Smooth muscle cell (in vitro differentiated cells): ENCODE measurements at regions not wholly inside any gene's neighbourhood (a gene's known extent, or its start where the extent isn't known, plus 50 kb on each side); places are given as distances from the start of the nearest gene placed in this dataset.

Source experiments
- DNase-seq: peaks from one replicate; lab custom pipeline; 2025; ENCODE audit not compliant: unreplicated experiment; lab: John Stamatoyannopoulos, UW
- H2AFZ ChIP-seq: fragments of 200-600 bp; sonication (generic); 2 replicates; pipeline ENCODE4 v1.6.0; 2016; ENCODE audit warnings: antibody characterized with exemption, low read depth, mild to moderate bottlenecking
- H3F3A ChIP-seq: fragments of 200-600 bp; sonication (generic); 2 replicates; pipeline ENCODE4 v1.6.0; 2017; ENCODE audit warnings: antibody characterized with exemption, low read depth
- H3K27ac ChIP-seq: fragments of 200-600 bp; sonication (generic); 2 replicates; pipeline ENCODE4 v1.5.1; 2016; ENCODE audit warnings: low read depth, mild to moderate bottlenecking
- H3K27me3 ChIP-seq: fragments of 200-600 bp; sonication (generic); 2 replicates; pipeline ENCODE4 v1.6.1; 2016; ENCODE audit warnings: low read depth, mild to moderate bottlenecking
- H3K36me3 ChIP-seq: fragments of 200-600 bp; sonication (generic); 2 replicates; pipeline ENCODE4 v1.5.1; 2016; ENCODE audit warnings: low read depth
- H3K4me1 ChIP-seq: fragments of 200-600 bp; sonication (generic); 2 replicates; pipeline ENCODE4 v1.5.1; 2016; ENCODE audit warnings: low read depth
- H3K4me2 ChIP-seq: fragments of 200-600 bp; sonication (generic); 2 replicates; pipeline ENCODE4 v1.6.0; 2016; ENCODE audit warnings: mild to moderate bottlenecking
- H3K4me3 ChIP-seq: fragments of 200-600 bp; sonication (generic); 2 replicates; pipeline ENCODE4 v1.5.1; 2016; ENCODE audit warnings: mild to moderate bottlenecking
- H3K79me2 ChIP-seq: fragments of 200-600 bp; sonication (generic); 2 replicates; pipeline ENCODE4 v1.6.0; 2016; ENCODE audit warnings: low read depth, mild to moderate bottlenecking
- H3K9ac ChIP-seq: fragments of 200-600 bp; sonication (generic); 2 replicates; pipeline ENCODE4 v1.6.0; 2016; ENCODE audit warnings: low read depth
- H3K9me3 ChIP-seq: fragments of 200-600 bp; sonication (generic); replicated peaks from 2 replicates; pipeline ENCODE4 v1.5.1; 2016; ENCODE audit warnings: low read depth
- H4K20me1 ChIP-seq: fragments of 200-600 bp; sonication (generic); 2 replicates; pipeline ENCODE4 v1.6.0; 2016; ENCODE audit warnings: low read depth
- CTCF ChIP-seq: fragments of 200-600 bp; sonication (generic); IDR thresholded peaks from 2 replicates; pipeline ENCODE4 v1.5.1; 2017; ENCODE audit warnings: borderline replicate concordance, mild to moderate bottlenecking, antibody characterized with exemption; ENCODE audit not compliant: insufficient read depth, poor library complexity, severe bottlenecking
- WGBS: methylation state at CpG from one replicate; pipeline ENCODE4 v1.1.7; 2016; ENCODE audit warnings: low lambda C conversion rate; 5-methylcytosine and 5-hydroxymethylcytosine counted together

- Histone ChIP-seq H3K27me3 (no peaks in the 10 kb centered on the region), H4K20me1 (no peaks in the 10 kb centered on the region), H3K4me3 (no peak overlapping the region), H3K9me3 (no peaks in the 10 kb centered on the region), H2AFZ (no peak overlapping the region), H3K79me2 (no peaks in the 10 kb centered on the region), H3F3A (no peaks in the 10 kb centered on the region), H3K9ac (no peak overlapping the region), H3K27ac (no peak overlapping the region), H3K4me1 (peaks cover 4% of the 10 kb centered on the region), H3K36me3 (no peaks in the 10 kb centered on the region), H3K4me2 (no peak overlapping the region)
- no peak for TF ChIP-seq CTCF
- 97% methylated on average over 8 of the region's 8 CpGs for WGBS
- no peak for DNase-seq
Observed at GRCh38 chr10:118979661-118980060, 49.9 kb upstream of the NANOS1 start.
